ENCODE measurements at regions not wholly inside any gene's neighbourhood (a gene's known extent, or its start where the extent isn't known, plus 50 kb on each side); places are given as distances from the start of the nearest gene placed in this dataset.

DNA sequence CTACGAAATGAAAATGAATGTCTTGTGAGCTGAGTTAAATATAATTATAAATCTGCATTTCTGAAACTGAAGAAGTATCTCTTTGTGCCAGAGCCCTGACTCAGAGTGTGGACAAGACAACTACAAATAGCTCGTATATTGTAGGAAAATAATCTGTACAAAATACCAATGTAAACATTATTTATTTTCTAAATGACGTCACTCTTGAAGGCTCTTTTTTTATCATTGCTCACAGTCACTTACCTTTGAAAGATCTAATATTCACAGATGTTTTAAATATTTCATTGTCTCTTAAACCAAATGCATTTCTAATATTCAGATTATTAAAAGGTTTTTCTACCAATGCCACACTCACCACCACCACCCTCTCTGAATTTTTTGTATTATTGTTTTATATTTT lies 226.1 kb downstream of the SLCO4C1 start:
- TF ChIP-seq MEIS1 (CRISPR knock-in tag; IDR thresholded peaks at IDR 0.05; ENCODE audit: borderline replicate concordance) (no peak), MAZ (IDR thresholded peaks at IDR 0.05; ENCODE audit: borderline replicate concordance, low read depth, low read length) (no peak), MAZ (CRISPR knock-in tag; IDR thresholded peaks at IDR 0.05; ENCODE audit: low read depth) (no peak), U2AF2 (IDR thresholded peaks at IDR 0.05; ENCODE audit: low read depth, low read length) (no peak), HNRNPL (IDR thresholded peaks at IDR 0.05; ENCODE audit: low read depth, low read length) (no peak), TCF7L2 (IDR thresholded peaks at IDR 0.05; ENCODE audit: low read depth, low read length) (no peak), ARNTL (CRISPR knock-in tag; IDR thresholded peaks at IDR 0.05) (no peak), GATAD1 (CRISPR knock-in tag; IDR thresholded peaks at IDR 0.05) (no peak), POLR2A (IDR thresholded peaks at IDR 0.05; ENCODE audit: insufficient read depth in 1 of 2, low read depth in 2 of 2, low read length in 2 of 2) (no peak)
- TF ChIP-seq, protein P1, sequence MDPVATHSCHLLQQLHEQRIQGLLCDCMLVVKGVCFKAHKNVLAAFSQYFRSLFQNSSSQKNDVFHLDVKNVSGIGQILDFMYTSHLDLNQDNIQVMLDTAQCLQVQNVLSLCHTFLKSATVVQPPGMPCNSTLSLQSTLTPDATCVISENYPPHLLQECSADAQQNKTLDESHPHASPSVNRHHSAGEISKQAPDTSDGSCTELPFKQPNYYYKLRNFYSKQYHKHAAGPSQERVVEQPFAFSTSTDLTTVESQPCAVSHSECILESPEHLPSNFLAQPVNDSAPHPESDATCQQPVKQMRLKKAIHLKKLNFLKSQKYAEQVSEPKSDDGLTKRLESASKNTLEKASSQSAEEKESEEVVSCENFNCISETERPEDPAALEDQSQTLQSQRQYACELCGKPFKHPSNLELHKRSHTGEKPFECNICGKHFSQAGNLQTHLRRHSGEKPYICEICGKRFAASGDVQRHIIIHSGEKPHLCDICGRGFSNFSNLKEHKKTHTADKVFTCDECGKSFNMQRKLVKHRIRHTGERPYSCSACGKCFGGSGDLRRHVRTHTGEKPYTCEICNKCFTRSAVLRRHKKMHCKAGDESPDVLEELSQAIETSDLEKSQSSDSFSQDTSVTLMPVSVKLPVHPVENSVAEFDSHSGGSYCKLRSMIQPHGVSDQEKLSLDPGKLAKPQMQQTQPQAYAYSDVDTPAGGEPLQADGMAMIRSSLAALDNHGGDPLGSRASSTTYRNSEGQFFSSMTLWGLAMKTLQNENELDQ (CRISPR knock-in tag; IDR thresholded peaks at IDR 0.05; ENCODE audit: borderline replicate concordance) = no peak
